ENCODE measurements at regions not wholly inside any gene's neighbourhood (a gene's known extent, or its start where the extent isn't known, plus 50 kb on each side); places are given as distances from the start of the nearest gene placed in this dataset.

GRCh38 chr10:62895063-62895462 is 78.9 kb upstream of the EGR2 start:
- Histone ChIP-seq H3K4me1 (no peaks in the 10 kb centered on the region), H3K9ac (ENCODE audit: low read depth in 2 of 2, low read length in 2 of 2) (no peak overlapping the region), H3K27ac (no peak overlapping the region), H3K27me3 (no peaks in the 10 kb centered on the region), H3K4me3 (no peak overlapping the region), H3K36me3 (no peaks in the 10 kb centered on the region), H3K9me3 (no peaks in the 10 kb centered on the region)
- no peak for TF ChIP-seq CTCF (IDR thresholded peaks at IDR 0.05)
- intact Hi-C loops (cut with DNase I) = no loop called here
- DNase-seq = no peak

- TF ChIP-seq CTCF (IDR thresholded peaks at IDR 0.05) = no peak
- Histone ChIP-seq H3K27ac (no peak overlapping the region), H3K4me3 (no peak overlapping the region), H3K9ac (ENCODE audit: low read depth in 2 of 2, low read length in 2 of 2) (no peak overlapping the region), H3K27me3 (no peaks in the 10 kb centered on the region), H3K4me1 (no peaks in the 10 kb centered on the region), H3K9me3 (no peaks in the 10 kb centered on the region), H3K36me3 (no peaks in the 10 kb centered on the region)
- intact Hi-C loops (cut with DNase I) = no loop called here
- no peak for DNase-seq
Observed at GRCh38 chr10:62894156-62894555, 78.0 kb upstream of the EGR2 start.

DNA sequence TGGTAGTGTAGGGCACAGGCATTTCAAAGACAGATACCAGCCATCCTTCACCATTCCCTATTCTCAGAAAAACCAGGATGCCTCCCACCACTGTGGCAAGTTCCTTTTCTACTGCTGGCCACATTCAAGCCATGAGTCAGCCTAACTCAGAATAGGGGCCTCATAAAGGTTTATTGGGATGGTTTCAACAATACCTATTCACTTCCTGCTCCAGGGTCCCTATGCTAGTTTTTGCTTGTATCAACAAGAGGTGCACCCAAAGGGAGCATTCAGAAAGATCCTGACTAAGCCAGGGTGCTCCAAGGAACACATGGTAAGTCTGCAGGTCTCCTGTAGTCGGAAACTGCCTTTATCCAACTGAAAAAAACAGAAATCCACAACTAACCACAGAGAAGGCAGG is 76.9 kb upstream of the EGR2 start:
- no peak for TF ChIP-seq CTCF (IDR thresholded peaks at IDR 0.05)
- intact Hi-C loops (cut with DNase I) = no loop called here
- no peaks in the 10 kb centered on the region for H3K36me3 ChIP-seq
- no peak overlapping the region for H3K9ac ChIP-seq (ENCODE audit: low read depth in 2 of 2, low read length in 2 of 2)
- H3K4me1 ChIP-seq = no peaks in the 10 kb centered on the region
- H3K27ac ChIP-seq = no peak overlapping the region
- H3K27me3 ChIP-seq = no peaks in the 10 kb centered on the region
- no peak for DNase-seq
- H3K9me3 ChIP-seq = no peaks in the 10 kb centered on the region
- no peak overlapping the region for H3K4me3 ChIP-seq

GRCh38 chr10:62890395-62890794 is 74.2 kb upstream of the EGR2 start:
- no peaks in the 10 kb centered on the region for H3K9me3 ChIP-seq
- no peaks in the 10 kb centered on the region for H3K4me1 ChIP-seq
- H3K9ac ChIP-seq (ENCODE audit: low read depth in 2 of 2, low read length in 2 of 2) = no peak overlapping the region
- H3K4me3 ChIP-seq = no peak overlapping the region
- H3K27me3 ChIP-seq = no peaks in the 10 kb centered on the region
- intact Hi-C loops (cut with DNase I) = no loop called here
- H3K27ac ChIP-seq = no peak overlapping the region
- TF ChIP-seq CTCF (IDR thresholded peaks at IDR 0.05) = no peak
- H3K36me3 ChIP-seq = no peaks in the 10 kb centered on the region
- DNase-seq = no peak

DNA sequence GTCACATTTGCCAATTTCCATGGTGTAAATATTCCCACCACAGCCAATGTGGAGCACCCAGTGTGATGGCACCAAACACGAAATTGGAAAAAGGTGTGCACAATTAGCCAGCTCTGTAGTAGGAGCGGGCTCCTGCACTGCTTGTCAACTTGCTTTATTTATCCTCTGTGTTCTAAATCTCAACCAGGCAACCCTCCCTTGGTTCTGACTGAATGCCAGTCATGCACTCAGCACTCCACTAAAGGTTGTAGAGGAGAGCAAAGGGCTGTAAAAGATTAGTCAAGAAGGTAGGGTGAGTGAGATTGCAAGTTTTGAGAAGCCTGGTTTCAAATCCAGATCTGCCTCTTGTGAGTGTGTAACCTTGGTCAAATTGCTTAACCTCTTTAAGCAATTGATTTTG is 71.5 kb upstream of the EGR2 start:
- Histone ChIP-seq H3K4me1 (no peaks in the 10 kb centered on the region), H3K36me3 (no peaks in the 10 kb centered on the region), H3K9me3 (no peaks in the 10 kb centered on the region), H3K4me3 (no peak overlapping the region), H3K27me3 (no peaks in the 10 kb centered on the region), H3K9ac (ENCODE audit: low read depth in 2 of 2, low read length in 2 of 2) (no peak overlapping the region), H3K27ac (no peak overlapping the region)
- no peak for TF ChIP-seq CTCF (IDR thresholded peaks at IDR 0.05)
- intact Hi-C loops (cut with DNase I) = no loop called here
- no peak for DNase-seq

Data from colonic mucosa (tissue), 4 donors.